Neural cell (in vitro differentiated cells): ENCODE measurements at regions not wholly inside any gene's neighbourhood (a gene's known extent, or its start where the extent isn't known, plus 50 kb on each side); places are given as distances from the start of the nearest gene placed in this dataset.

Experiments used
- CTCF ChIP-seq: fragments of 450-650 bp; IDR thresholded peaks from 2 replicates; pipeline ENCODE4 v1.5.1; 2014; ENCODE audit warnings: antibody characterized with exemption, mild to moderate bottlenecking, moderate library complexity; ENCODE audit not compliant: poor library complexity, severe bottlenecking
- EP300 ChIP-seq: fragments of 450-650 bp; conservative IDR thresholded peaks from 2 replicates; pipeline ENCODE4 v1.6.1; 2014; ENCODE audit warnings: antibody characterized with exemption, mild to moderate bottlenecking, moderate library complexity; ENCODE audit not compliant: poor library complexity, severe bottlenecking
- EZH2 ChIP-seq: fragments of 200-600, 300-800 bp; shearing (Covaris generic), sonication (generic); IDR thresholded peaks from 2 replicates; pipeline ENCODE4 v1.6.1; 2014; ENCODE audit warnings: antibody characterized with exemption, low read length, borderline replicate concordance, mild to moderate bottlenecking; ENCODE audit not compliant: insufficient read depth, poor library complexity, severe bottlenecking
- REST ChIP-seq: IDR thresholded peaks from 2 replicates; pipeline ENCODE4 v1.6.1; 2012; ENCODE audit warnings: borderline replicate concordance

GRCh38 chr18:9013926-9014373, 88.5 kb upstream of the NDUFV2 start:
- TF ChIP-seq EP300 (no peak), REST (no peak), EZH2 (no peak), CTCF (no peak)
